DMS153 (cell line): ENCODE measurements at regions not wholly inside any gene's neighbourhood (a gene's known extent, or its start where the extent isn't known, plus 50 kb on each side); places are given as distances from the start of the nearest gene placed in this dataset.

Source experiments
- DNase-seq: peaks from one replicate; lab custom pipeline; 2025; lab: John Stamatoyannopoulos, UW

DNA sequence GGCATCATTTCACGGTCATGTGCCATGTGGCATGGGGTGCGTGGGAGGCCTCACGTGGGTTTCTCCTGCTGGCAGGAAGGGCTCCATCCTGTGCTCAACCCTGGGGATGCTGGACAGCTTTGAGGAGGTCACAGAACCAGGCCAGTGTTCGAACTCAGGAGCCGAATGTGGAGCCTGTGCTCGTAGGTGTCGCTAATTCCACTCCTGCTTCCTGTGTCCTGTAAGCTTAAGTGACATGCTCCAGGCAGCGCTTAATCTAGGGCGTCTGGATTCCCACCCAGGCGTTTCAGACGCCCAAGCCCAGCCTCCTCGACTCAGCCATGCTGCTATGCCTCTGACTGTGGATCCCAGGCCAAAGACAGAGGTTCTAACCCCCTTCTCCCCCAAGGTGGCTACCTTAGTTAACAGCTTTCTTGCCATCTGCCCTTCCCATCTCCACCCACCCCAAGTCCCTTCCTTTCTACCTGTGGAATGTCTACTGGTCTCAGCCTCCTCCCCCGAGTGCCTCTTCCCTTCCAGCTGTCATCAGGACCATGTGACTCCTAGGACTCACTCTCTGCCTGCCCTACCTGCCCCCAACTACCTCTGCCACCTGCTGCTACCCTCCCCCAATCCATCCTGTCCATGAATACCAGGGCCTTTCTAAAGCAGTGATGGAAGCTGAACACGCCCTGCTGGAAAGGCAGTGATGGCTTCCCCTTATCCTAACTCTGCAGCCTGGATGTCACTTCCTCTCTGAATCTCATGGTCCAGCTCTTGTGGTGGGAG, 255.1 kb downstream of the CDH26 start:
- DNase-seq: no peak

DNA sequence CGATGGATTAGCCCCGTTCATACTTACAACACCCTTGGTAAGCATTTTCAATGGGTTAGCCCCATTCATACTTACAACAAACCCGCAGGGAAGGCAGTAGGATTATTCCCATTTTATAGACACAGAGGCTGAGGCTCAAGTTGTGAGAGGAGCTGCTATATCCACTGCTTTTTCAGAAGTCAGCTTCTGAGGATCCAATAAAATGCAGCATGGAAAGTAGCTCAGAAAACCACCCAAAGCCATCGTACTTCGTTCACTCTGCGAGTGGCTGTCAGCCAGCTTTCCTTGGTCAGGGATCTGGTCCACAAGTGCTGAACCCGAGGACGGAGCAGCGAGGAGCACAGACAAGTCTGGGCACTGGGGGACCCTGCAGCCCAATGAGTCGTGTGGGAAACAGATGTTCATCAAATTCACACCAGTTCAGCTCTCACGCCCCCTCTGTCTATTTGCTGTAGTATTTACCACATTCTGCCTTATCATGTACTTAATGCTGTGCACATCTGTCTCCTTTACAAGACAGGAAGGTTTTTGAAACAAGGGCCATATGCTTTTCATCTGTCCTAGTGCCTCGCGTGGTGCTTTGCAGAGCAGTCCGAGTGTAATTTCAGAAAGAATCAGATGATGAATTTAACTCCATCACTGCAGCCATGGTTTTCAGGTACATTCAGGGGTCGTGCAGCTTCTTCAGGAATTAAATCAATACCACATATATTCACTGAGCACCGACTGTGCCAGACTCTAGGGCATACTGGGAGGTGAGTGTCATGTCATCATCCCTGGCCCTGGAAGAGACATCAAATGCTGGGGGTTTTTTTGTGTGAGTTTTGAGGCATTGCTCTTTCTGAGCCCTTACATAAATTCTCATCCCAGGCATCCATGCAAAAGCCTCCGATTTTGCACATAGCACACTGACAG, 256.9 kb downstream of the CDH26 start:
- no peak for DNase-seq

DNA sequence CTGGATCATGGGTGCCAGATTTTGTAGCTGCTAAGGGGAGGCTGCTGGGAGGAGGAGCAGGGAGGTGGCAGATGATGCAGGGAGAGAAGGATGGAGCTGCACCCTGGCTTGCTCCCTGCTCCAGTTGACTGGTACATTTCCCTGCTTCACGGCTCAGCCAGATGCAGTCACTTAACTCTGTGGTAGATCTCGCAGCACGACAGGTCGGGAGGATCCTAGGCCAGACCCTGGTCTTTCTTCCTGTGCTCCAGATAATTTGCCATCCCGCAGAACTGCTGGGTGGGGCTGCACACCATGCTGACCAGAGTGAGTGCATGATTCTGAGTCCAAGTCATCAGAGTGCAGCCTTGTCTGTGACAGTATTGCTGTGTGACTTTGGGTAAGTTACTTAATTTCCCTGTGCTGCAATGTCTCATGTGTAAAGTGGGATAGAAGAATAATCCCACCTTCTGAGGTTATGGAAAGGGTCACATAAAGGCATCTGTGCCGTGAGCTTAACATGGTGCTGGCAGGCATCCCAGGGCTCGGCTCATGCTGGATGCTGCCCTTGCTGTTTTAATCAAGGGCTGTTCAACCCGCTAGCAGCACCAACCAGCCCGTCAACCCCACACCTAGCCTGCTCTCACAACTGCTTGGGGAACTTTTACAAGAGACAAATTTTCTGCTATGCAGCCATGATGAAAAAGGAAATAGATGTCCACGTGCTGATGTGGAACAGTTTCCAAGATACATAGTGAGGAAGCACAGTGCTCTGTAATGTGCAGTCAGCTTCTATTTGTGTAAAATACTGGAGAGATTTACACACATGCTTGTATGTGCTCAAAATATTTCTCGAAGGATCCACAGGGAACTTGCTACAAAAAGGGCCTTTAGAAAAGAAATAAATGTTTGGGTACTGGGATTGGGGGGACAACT, 257.9 kb downstream of the CDH26 start:
- no peak for DNase-seq

DNA sequence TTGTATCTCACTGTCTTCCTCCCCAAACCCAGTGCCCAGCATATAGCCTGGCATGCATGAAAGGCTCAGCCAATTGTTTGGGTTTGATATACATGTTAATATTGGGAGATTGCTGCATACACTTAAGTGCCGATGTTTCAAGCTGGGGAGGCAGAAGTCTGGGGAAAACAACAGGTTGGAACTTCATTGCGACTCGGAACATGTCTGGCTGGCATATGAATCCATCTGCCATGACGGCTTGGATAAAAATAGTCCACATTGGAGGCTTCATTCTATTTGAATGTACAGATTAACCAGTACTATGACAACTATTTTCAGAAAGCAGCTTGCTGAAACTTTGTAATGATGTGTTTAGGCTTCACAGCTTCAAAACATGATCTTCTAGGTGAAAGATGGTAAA, 261.0 kb downstream of the CDH26 start:
- no peak for DNase-seq

DNA sequence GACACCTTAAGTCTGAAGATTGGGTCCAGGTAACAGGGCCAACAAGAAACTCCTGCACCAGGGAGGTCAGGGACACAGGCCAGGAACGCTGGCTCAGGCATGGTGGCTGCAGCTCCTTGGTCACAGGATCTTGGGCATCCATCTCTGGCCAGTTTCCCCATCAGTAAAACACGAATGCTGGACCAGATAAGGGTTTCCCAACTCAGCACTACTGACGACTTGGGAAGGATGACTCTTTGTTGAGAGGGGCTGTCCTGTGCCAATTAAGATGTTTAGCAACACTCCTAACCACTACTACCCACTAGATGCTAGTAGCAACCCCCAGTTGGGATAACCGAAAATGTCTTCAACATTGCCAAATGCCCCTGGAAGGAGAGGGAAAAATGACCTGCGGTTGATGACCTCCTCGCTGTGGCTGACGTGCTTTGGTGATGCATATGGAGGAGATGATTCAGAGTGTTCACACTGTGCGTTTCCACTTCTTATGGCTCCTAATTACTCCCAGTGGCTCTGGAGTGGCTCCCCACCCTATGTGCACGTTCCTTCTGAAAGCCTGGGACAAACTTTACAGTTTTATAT, 261.9 kb downstream of the CDH26 start:
- no peak for DNase-seq

DNA sequence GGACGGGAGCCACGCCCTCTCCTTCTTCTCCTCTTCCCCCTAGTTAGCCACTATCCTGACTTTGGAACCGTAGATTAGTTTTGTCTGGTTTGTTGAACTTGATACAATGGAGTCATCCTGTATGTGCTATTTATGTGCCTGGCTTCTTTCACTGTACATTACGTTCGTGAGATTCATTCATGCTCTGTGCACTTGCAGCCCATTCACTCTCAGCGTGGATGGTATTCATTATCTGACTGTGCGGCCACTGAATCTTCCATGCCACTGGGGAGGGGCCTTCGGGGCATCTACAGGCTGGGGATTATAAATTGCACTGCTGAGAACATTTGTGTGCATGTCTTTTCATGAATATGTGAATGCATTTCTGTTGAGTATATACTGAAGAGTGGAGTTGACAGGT, 262.5 kb downstream of the CDH26 start:
- DNase-seq: no peak

DNA sequence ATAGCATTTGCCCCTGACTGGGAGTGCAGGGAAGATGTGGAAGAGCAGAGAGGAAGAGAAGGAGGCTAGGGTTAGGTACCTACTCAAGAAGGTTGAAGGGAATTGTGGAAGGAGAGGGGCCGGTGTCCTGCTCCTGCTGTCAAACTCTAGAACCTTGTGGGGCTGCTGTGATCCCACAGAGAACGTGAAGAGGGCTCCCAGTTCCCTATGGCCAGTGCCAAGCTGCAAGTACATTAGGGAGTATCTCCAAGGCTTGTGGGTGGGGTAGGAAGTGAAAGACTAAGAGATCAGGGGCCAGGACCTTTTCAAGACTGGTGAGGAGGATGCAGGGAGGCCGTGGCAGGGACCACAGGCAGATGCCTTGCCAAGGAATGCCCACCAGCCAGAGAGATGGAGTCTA, 263.4 kb downstream of the CDH26 start:
- no peak for DNase-seq

DNA sequence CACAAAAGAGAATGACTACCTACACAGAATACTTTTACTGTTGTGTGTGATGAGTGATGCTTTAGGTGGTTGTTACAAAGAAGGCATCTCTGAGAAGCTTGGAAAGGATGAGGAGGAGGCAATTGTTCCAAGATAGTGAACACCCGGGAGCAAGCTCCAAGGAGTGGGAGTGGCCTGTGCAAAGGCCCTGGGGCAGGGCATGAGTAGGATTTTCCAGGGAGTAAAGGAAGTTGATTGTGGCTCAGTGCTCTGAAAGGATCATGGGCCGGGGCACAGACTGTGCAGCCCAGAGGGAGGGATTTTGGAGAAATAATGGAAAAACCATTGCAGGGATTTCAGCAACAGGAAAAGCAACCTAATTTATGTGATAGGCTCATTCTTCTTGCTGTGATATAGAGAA, 264.3 kb downstream of the CDH26 start:
- DNase-seq: no peak

DNA sequence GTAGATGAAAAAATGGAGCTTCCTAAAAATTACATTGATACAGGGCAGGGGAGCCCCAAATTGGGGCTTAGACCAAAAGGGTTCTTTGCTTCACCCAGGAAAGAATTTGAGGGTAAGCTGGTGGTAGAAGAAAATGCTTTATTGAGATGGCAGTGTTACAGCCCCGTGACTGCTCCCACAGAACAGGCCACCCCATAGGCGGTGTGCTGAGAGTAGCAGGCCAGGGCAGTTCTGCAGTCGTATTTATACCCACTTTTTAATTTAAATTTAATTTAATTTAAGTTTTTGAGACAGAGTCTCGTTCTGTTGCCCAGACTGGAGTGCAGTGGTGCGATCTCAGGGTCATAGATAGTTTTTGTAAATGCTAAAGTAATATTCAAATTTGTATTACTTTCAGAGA, 265.0 kb downstream of the CDH26 start:
- DNase-seq: no peak

DNA sequence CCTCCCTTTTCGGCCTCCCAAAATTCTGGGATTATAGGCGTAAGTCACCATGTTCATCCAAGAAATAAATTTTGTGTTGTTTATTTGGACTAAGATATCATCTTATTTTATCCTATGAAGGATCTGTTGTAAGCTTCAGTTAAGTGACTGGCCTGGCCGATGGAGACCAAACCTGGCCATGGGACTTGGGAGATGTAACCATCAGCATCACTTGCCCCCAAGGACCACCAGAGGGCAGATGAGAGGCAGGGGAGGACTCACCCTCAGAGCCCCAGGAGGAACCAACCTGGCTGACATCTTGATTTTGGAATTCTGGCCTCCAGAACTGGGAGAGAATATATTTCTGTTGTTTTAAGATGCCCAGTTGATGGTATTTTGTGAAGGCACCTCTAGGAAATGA, 266.7 kb downstream of the CDH26 start:
- no peak for DNase-seq

DNA sequence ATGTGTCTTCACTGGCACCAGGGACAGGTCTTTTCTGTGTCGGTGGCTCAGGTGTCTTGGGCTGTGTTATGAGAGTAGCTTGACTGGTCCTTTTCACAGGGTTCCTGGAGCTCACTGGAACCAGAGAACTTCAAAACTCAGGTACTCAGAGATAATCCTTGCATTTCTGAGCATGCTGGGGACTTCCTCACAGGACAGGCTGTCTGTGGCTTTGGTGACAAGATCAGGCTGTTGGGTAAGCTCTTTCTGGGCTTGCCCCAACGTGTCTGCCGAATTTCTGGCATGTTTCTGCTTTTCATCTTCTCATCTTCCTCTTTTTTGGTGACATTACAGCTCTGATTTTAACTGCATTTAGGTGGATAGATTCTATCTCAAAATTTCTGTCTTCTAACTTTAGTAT, 270.0 kb downstream of the CDH26 start:
- no peak for DNase-seq

DNA sequence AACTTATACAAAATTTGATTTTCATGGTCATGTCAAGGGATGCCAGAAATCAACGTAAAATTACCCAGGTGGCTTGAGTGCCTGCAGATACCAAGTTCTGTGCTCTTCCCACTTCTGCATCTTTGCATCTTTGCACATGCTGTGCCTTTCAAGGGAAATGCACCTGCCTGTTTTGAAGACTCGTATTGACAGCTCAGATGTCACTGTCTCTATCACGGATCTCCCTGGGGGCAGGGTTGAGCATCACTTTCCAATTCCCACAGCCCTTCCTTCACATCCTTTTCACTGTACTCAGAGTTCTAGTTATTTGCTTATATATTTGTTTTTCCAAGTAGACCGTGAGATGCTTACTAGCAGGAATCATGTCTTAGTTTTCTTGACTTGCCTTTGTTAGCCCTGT, 274.2 kb downstream of the CDH26 start:
- DNase-seq: no peak

DNA sequence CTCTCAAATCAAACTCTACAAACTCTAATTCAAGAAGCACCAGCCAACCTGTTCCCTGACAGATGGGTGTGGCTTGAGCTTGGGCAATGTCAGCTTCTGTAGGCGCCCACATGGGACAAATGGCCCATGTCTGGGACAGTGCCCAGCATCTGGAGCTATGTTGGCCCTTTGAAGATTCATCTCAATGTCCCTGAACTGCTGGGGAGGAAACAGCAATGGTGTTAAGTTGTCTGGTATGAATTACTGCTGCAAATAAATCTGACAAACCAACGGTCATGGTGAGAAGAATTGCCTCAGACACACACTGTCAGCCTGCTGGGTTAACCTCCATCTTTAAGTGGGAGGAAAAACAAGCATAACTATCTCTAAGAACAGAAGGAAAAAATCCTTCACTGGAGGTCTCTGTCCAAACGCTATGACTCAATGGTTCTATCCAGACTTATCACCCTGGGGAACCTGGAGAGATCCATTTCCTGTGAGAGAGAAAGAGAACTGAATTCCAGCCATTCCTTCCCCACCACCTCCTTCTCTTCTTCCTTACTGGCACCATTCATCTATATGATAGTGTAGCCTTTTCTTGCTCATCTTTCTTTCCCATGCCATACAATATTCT, 274.9 kb downstream of the CDH26 start:
- no peak for DNase-seq

DNA sequence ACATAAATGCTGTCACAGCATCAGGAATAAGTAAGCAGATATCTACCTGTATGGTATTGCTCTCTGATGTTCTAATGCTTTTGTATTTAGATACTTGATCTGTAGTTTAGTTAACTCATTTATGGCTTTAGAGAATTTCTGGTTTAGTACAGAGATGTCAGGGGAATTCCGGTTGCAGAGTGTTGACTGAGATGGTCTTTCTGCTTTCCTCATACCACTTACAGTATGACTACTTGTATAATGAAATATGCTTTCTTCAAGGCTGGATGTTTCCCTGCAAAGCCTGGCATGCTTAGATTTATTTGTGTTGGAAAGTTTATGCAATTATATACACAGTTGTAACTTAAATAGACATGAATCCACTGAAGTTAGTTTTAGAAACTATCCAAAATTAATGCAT, 278.4 kb downstream of the CDH26 start:
- no peak for DNase-seq

DNA sequence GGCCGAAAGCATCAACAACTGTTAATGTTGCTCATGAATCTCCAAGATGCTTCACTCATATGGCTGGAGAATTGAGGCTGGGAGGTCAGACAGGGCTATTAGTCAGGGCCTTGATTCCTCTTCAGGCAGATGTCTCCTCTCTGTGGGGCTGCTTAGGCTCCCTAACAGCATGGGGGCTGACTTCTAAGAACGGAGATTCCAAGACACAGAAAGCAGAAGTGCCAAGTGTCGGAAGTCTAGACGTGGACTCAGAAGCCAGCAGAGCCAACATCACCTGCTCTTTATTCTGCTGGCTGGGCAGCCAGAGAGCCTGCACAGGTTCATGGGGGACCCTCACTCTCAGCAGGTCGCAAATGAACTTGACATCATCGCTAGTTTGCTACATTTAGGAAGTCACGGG, 279.8 kb downstream of the CDH26 start:
- no peak for DNase-seq

DNA sequence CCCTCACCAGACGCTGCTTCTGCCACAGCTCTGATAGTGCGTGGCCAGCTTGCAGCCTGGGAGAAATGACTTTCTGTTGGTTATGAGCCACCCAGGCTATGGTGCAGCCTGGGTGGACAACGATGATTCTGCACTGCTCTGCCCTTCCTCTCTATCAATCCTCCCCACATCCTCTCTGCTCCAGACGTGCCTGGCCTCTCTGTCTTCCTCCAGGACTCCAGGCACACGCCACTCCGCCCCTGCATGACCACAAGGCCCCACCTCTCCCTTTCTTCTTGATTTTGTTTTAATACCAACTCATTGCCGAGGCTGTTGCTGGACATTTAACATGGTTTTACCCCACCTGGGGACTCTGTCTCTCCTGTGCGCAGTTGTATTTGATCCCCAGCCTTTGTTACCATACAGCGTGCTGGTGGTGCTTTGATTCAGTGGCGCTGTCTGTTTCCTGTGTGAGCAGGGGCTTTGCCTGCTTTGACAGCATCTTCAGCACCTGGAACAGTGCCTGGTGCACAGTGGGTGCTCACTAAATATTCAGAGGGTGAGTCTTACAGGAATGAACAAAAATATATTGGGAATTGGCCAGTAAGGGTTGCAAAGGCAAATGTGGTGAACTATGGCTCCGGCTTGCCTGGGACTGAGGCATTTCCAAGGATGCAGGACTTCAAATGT, 280.9 kb downstream of the CDH26 start:
- DNase-seq: no peak

DNA sequence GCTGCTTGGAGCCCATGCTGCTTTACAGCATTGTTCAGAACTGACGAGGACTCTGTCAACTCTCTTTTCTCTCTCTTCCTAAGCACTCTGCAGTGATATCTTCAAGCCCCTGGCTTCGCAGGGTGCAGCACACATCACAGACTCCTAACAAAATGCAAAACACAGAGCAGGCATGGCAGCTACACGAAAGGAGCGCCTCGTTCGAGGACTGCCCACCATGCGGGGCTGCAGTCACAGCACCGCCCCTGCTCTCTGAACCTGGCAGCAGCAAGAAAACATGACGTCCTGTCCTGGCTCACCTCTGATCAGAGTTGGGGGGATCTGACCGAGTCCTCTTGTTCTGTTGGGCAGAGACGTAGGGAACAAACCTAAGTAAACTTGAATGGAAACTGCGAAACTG, 281.7 kb downstream of the CDH26 start:
- no peak for DNase-seq

DNA sequence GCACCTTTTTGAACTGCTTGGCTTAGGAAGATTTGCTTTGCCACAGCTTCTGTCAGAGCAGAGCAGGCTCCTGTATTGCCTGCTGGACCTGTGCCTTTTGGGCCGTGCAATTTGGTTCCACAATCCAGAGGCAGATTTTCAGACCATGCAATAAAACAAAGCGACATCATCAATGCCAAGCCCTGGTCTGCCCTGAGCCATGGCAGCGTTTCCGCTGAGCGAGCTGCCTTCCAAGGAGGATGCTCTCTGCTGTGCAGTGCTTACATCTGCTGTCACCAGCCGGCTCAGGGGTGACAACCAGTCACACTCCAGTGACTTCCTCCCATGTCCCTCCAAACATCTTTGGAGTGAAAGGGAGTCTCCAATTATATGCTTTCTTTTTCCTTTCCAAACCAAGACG, 282.2 kb downstream of the CDH26 start:
- no peak for DNase-seq

DNA sequence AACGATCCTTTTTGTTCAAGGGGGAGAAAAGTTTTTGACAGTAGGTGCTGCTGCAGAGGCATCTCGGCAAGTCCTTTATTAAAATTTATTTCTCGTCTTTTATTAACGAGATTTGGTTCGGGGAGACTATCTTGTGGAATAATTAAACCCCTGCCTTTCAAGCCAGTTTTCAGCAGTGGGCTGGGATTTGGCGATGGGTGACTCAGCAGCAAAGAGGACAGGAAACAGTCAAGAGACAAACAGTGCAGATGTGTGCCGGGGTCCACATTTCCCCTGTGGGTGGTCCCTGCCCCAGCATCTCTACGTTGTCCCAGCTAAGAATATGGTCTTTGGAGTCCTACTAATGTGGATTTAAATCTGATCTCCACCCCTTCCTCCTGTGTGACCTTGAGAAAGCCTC, 282.8 kb downstream of the CDH26 start:
- no peak for DNase-seq

DNA sequence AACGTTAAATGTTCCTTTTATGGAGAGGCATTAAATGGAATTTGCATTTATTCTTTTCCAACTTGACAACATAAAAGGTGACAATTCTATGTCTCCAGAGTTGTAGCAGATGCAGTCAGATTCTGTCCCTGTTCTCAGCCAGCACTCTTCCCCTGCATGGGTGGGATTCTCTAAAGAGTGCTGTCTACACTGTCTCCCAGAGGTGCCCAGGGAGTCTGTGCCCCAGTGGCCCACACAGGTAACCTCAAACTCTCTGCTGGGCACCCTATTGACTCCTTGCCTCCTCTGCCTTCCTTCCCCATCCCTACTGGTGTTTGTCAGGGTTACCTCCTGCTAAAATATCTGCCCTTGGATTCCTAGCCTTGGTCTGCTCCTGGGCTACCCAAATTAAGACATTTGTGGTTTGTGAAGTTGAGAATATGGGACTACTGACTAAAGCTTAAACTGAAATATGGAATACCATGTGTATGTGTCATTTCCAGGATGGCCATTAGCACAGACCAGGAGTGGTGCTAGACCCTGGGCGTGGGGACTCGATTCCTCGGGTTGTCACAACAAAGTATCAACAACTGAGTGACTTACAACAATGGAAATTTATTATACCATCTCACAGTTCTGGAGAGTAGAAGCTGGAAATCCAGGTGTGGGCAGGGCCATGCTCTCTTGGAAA, 284.7 kb downstream of the CDH26 start:
- no peak for DNase-seq
